Neuronal stem cell (in vitro differentiated cells): ENCODE measurements at regions not wholly inside any gene's neighbourhood (a gene's known extent, or its start where the extent isn't known, plus 50 kb on each side); places are given as distances from the start of the nearest gene placed in this dataset.

Source experiments
- DNase-seq: peaks from one replicate; pipeline ENCODE4 v3.0.0-alpha.2; 2013; ENCODE audit warnings: low spot score
- H2AFZ ChIP-seq: one replicate; pipeline ENCODE4 v1.6.1; 2013; ENCODE audit warnings: mild to moderate bottlenecking, low read length, inconsistent platforms
- H2AK5ac ChIP-seq: 2 replicates; pipeline ENCODE4 v1.6.1; 2013; ENCODE audit warnings: low read depth, mild to moderate bottlenecking, inconsistent platforms, low read length, moderate library complexity, mixed read lengths
- H2BK120ac ChIP-seq: 2 replicates; pipeline ENCODE4 v1.6.1; 2013; ENCODE audit warnings: low read depth, mild to moderate bottlenecking, inconsistent platforms, low read length, moderate library complexity, mixed read lengths
- H2BK12ac ChIP-seq: one replicate; pipeline ENCODE4 v1.6.1; 2013; ENCODE audit warnings: low read length, inconsistent platforms
- H2BK15ac ChIP-seq: 2 replicates; pipeline ENCODE4 v1.6.1; 2013; ENCODE audit warnings: mild to moderate bottlenecking, low read length, inconsistent platforms, mixed read lengths
- H2BK5ac ChIP-seq: one replicate; pipeline ENCODE4 v1.6.1; 2013; ENCODE audit warnings: inconsistent platforms, mild to moderate bottlenecking, low read length, moderate library complexity
- H3K14ac ChIP-seq: one replicate; pipeline ENCODE4 v1.6.1; 2013; ENCODE audit warnings: low read length, inconsistent platforms
- H3K18ac ChIP-seq: 2 replicates; pipeline ENCODE4 v1.6.1; 2013; ENCODE audit warnings: low read length, inconsistent platforms
- H3K23ac ChIP-seq: 2 replicates; pipeline ENCODE4 v1.6.1; 2013; ENCODE audit warnings: low read depth, mild to moderate bottlenecking, mixed read lengths, low read length, inconsistent platforms; ENCODE audit not compliant: poor library complexity
- H3K27ac ChIP-seq: replicated peaks from 3 replicates; pipeline ENCODE4 v1.5.1; 2013; ENCODE audit warnings: low read length, inconsistent platforms
- H3K27me3 ChIP-seq, 3 experiments: 2 replicates each; pipeline ENCODE4 v1.6.1; 2013; ENCODE audit warnings: low read length in 3 of 3, mild to moderate bottlenecking in 2 of 3, inconsistent platforms in 1 of 3, low read depth in 1 of 3, mixed read lengths in 1 of 3, moderate library complexity in 1 of 3; ENCODE audit not compliant: control insufficient read depth in 3 of 3, insufficient read depth in 3 of 3
- H3K36me3 ChIP-seq, 2 donors: replicated peaks in 1 of 2; 2 replicates each; pipeline ENCODE4 v1.6.1; 2013; ENCODE audit warnings: low read length in 2 of 2; ENCODE audit not compliant: control insufficient read depth in 2 of 2, insufficient read depth in 2 of 2
- H3K4ac ChIP-seq: 2 replicates; pipeline ENCODE4 v1.6.1; 2013; ENCODE audit warnings: inconsistent platforms, mild to moderate bottlenecking, low read length, moderate library complexity
- H3K4me1 ChIP-seq, 2 donors: 1 replicate in 1 of 2; 2 replicates in 1 of 2; pipeline ENCODE4 v1.6.1; 2013; ENCODE audit warnings: low read length in 2 of 2, low read depth in 1 of 2; ENCODE audit not compliant: control insufficient read depth in 2 of 2, insufficient read depth in 1 of 2
- H3K4me2 ChIP-seq: one replicate; pipeline ENCODE4 v1.6.1; 2013; ENCODE audit warnings: mild to moderate bottlenecking, low read length, inconsistent platforms; ENCODE audit not compliant: insufficient read depth, poor library complexity, severe bottlenecking
- H3K4me3 ChIP-seq, 2 donors: 2 replicates each; pipeline ENCODE4 v1.5.1; 2013; ENCODE audit warnings: low read length in 2 of 2, mild to moderate bottlenecking in 2 of 2, inconsistent platforms in 1 of 2, moderate library complexity in 1 of 2
- H3K79me1 ChIP-seq: one replicate; pipeline ENCODE4 v1.6.1; 2013; ENCODE audit warnings: low read depth, mild to moderate bottlenecking, inconsistent platforms, low read length, moderate library complexity
- H3K9ac ChIP-seq: one replicate; pipeline ENCODE4 v1.6.1; 2013; ENCODE audit warnings: mild to moderate bottlenecking, low read depth, low read length, inconsistent platforms; ENCODE audit not compliant: poor library complexity
- H3K9me3 ChIP-seq, 2 donors: replicated peaks in 1 of 2; 2 replicates each; pipeline versions ENCODE3 to v1.6.1; 2013; ENCODE audit warnings: low read length in 2 of 2, mild to moderate bottlenecking in 2 of 2, inconsistent platforms in 1 of 2, low read depth in 1 of 2, mixed read lengths in 1 of 2, moderate library complexity in 1 of 2; ENCODE audit not compliant: control insufficient read depth in 2 of 2, insufficient read depth in 1 of 2
- H4K8ac ChIP-seq: one replicate; pipeline ENCODE4 v1.6.1; 2013; ENCODE audit warnings: low read depth, mild to moderate bottlenecking, inconsistent platforms, low read length, moderate library complexity
- H4K91ac ChIP-seq: one replicate; pipeline ENCODE4 v1.6.1; 2013; ENCODE audit warnings: low read length, low read depth, mild to moderate bottlenecking, inconsistent platforms; ENCODE audit not compliant: poor library complexity
- WGBS, 2 donors: extraction: QIAGEN DNeasy Blood & Tissue Kit; methylation state at CpG; one replicate each; pipeline ENCODE4 v1.1.7; 2013; ENCODE audit warnings: missing lambda C conversion rate in 2 of 2, mixed read lengths in 1 of 2; ENCODE audit not compliant: insufficient read length in 2 of 2, insufficient replicate concordance in 1 of 2; ENCODE audit errors: extremely low coverage in 2 of 2; 5-methylcytosine and 5-hydroxymethylcytosine counted together

DNA sequence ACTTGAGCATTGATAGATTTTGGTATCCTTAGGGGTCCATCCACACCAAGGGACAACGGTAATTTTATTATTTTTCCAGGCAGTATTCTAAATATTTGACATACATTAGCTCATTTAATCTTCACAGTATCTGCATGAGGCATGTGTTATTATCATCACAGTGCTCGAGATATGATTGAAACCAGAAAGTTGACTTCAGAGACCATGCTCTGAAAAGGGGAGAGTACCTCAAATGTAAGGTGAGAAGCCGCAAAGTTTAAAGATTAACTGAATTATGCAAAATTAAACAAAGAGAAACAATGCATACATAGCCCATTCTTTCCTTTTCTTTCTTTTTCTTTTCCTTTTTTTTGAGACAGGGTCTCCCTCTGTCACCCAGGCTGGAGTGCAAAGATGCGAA is 104.1 kb downstream of the SLC25A46 start:
- Histone ChIP-seq H2BK120ac (no peak overlapping the region), H3K79me1 (no peaks in the 10 kb centered on the region), H2AK5ac (no peak overlapping the region), H3K18ac (no peak overlapping the region), H3K9ac (no peak overlapping the region), H2BK15ac (no peak overlapping the region), H4K8ac (no peak overlapping the region), H3K4me3 (no peak overlapping the region), H3K4me1 (no peaks in the 10 kb centered on the region), H3K36me3 (no peaks in the 10 kb centered on the region), H2BK5ac (no peak overlapping the region), H3K27me3 (no peaks in the 10 kb centered on the region), H3K14ac (no peak overlapping the region), H2BK12ac (no peak overlapping the region), H3K9me3 (no peaks in the 10 kb centered on the region), H3K23ac (no peak overlapping the region), H2AFZ (no peak overlapping the region), H3K4me2 (no peak overlapping the region), H3K4ac (no peak overlapping the region), H4K91ac (no peak overlapping the region), H3K27ac (no peak overlapping the region)
- WGBS, 2 donors = no CpG with 5 or more reads among the region's 4 CpGs
- no peak for DNase-seq

DNA sequence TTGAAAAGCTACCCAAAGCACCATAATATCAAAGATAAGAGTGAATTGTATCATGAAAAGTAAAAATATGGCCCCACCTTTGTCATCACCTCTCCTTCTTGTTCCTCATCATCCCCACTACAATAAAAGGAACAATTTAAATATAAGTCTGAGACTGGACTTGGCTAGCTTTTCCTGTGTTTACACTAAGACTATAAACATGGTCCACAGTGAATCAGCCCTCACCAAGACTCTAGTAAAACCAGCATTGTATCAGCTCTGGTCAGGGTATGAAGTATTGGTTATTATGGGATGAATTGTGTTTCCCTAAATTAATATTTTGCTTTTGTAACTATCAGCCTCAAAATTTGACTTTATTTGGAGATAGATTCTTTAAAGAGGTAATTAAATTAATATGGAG is 105.4 kb downstream of the SLC25A46 start:
- no peaks in the 10 kb centered on the region for H3K4me1 ChIP-seq
- no peak overlapping the region for H2BK15ac ChIP-seq
- no peak overlapping the region for H2AFZ ChIP-seq
- H3K14ac ChIP-seq = no peak overlapping the region
- H3K27me3 ChIP-seq = no peaks in the 10 kb centered on the region
- no peak overlapping the region for H3K27ac ChIP-seq
- no peaks in the 10 kb centered on the region for H3K36me3 ChIP-seq
- H4K91ac ChIP-seq = no peak overlapping the region
- no peaks in the 10 kb centered on the region for H3K9me3 ChIP-seq
- H3K9ac ChIP-seq = no peak overlapping the region
- no peak overlapping the region for H2AK5ac ChIP-seq
- DNase-seq = no peak
- no peak overlapping the region for H3K4me2 ChIP-seq
- H3K18ac ChIP-seq = no peak overlapping the region
- H2BK12ac ChIP-seq = no peak overlapping the region
- H2BK5ac ChIP-seq = no peak overlapping the region
- no peaks in the 10 kb centered on the region for H3K79me1 ChIP-seq
- H4K8ac ChIP-seq = no peak overlapping the region
- no peak overlapping the region for H3K23ac ChIP-seq
- H3K4ac ChIP-seq = no peak overlapping the region
- H3K4me3 ChIP-seq = no peak overlapping the region
- no peak overlapping the region for H2BK120ac ChIP-seq

DNA sequence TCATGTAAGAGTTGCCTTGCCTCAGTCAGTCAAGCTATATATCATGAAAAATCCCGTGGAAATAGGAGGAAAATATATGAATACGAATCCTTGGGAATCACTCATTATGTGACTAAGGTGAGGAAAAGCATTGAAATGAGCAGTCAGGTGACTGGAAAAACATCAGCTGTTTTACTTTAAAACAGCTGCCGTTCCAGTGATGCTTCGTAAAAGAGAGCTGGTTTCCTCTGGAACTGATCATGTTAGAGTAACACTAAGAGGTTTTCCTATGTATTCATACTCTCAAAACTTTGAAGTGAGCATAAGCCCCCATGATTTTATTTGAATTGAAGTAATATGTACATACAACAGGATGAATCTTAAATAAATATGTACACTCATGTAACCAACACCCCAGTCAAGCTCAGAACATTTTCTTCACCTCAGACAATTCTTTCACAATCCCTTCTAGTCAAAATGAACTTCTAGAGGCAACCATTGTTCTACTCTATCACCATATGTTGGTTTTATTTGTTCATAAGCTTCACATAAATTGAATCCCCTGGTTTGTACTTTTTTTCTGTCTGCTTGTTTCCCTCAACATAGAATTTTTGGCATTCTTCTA is 107.7 kb downstream of the SLC25A46 start:
- Histone ChIP-seq H3K4ac (no peak overlapping the region), H3K9me3 (no peaks in the 10 kb centered on the region), H3K4me1 (no peaks in the 10 kb centered on the region), H3K18ac (no peak overlapping the region), H4K8ac (no peak overlapping the region), H2BK15ac (no peak overlapping the region), H3K9ac (no peak overlapping the region), H3K4me2 (no peak overlapping the region), H2BK5ac (no peak overlapping the region), H3K14ac (no peak overlapping the region), H3K36me3 (no peaks in the 10 kb centered on the region), H2BK12ac (no peak overlapping the region), H2AFZ (no peak overlapping the region), H4K91ac (no peak overlapping the region), H3K27ac (no peak overlapping the region), H3K23ac (no peak overlapping the region), H3K4me3 (no peak overlapping the region), H3K27me3 (no peaks in the 10 kb centered on the region), H2BK120ac (no peak overlapping the region), H3K79me1 (no peaks in the 10 kb centered on the region), H2AK5ac (no peak overlapping the region)
- no peak for DNase-seq
- no CpG with 5 or more reads among the region's 4 CpGs for whole genome bisulfite sequencing, 2 donors

DNA sequence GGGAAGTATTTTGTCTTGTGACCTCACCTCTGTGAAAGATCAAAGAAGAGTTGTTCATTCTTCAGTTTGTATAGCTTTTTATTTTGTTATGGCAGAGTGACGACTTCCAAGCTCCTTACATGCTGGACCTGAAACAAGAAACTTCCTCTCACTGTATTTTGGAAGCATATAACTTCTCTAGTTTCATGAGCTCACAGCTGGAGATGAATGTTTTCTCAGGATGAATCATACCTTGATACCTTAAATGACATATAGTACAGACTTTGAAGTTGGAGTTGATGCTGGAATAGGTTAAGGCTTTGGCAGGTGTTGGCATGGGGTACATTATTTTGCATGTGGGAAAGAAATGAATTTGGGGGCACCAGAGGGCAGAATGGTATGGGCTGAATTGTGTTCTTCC is 112.5 kb downstream of the SLC25A46 start:
- no CpG with 5 or more reads among the region's 1 CpG for WGBS, 2 donors
- no peak overlapping the region for H3K4ac ChIP-seq
- H4K91ac ChIP-seq = no peak overlapping the region
- no peak overlapping the region for H2BK12ac ChIP-seq
- no peak overlapping the region for H2BK5ac ChIP-seq
- H3K27ac ChIP-seq = no peak overlapping the region
- H3K9ac ChIP-seq = no peak overlapping the region
- H2BK15ac ChIP-seq = no peak overlapping the region
- no peaks in the 10 kb centered on the region for H3K9me3 ChIP-seq
- no peak overlapping the region for H3K18ac ChIP-seq
- no peak overlapping the region for H3K14ac ChIP-seq
- H3K79me1 ChIP-seq = no peaks in the 10 kb centered on the region
- no peak overlapping the region for H3K4me2 ChIP-seq
- H2AFZ ChIP-seq = no peak overlapping the region
- H2AK5ac ChIP-seq = no peak overlapping the region
- no peaks in the 10 kb centered on the region for H3K27me3 ChIP-seq
- no peaks in the 10 kb centered on the region for H3K36me3 ChIP-seq
- no peak overlapping the region for H2BK120ac ChIP-seq
- H3K23ac ChIP-seq = no peak overlapping the region
- H3K4me3 ChIP-seq = no peak overlapping the region
- peaks cover 0 to 3% of the 10 kb centered on the region in 2 donors for H3K4me1 ChIP-seq
- no peak overlapping the region for H4K8ac ChIP-seq
- no peak for DNase-seq
